ENCODE measurements at regions not wholly inside any gene's neighbourhood (a gene's known extent, or its start where the extent isn't known, plus 50 kb on each side); places are given as distances from the start of the nearest gene placed in this dataset.

- Histone ChIP-seq H3K79me2 (ENCODE audit: insufficient read depth, low read length) (no peaks in the 10 kb centered on the region), H3K79me1 (ENCODE audit: insufficient read depth, low read depth, low read length, poor library complexity, severe bottlenecking) (no peaks in the 10 kb centered on the region), H4K8ac (replicated peaks; ENCODE audit: insufficient read length, low read depth, low read length) (no peak overlapping the region), H2BK120ac (ENCODE audit: low read depth, low read length, poor library complexity, severe bottlenecking) (no peak overlapping the region), H3K23ac (ENCODE audit: insufficient read length, low read depth, low read length) (no peak overlapping the region), H2AFZ (ENCODE audit: low read length) (no peak overlapping the region), H2BK15ac (ENCODE audit: low read depth, low read length) (no peak overlapping the region), H3K4me2 (ENCODE audit: insufficient read depth, insufficient read length, low read length) (no peak overlapping the region), H4K91ac (ENCODE audit: insufficient read length, low read depth, low read length) (no peak overlapping the region), H2BK20ac (ENCODE audit: low read depth, low read length, poor library complexity, severe bottlenecking) (no peak overlapping the region), H3K9me3 (ENCODE audit: control insufficient read depth, low read depth, low read length) (no peaks in the 10 kb centered on the region), H3K18ac (ENCODE audit: insufficient read length, low read depth, low read length) (no peak overlapping the region), H3K14ac (ENCODE audit: insufficient read depth, low read length) (no peak overlapping the region), H3K27ac (ENCODE audit: insufficient read length, low read depth, low read length) (no peak overlapping the region), H3K56ac (ENCODE audit: insufficient read length, low read depth, low read length) (no peak overlapping the region), H3K4ac (ENCODE audit: low read depth, low read length) (no peak overlapping the region), H3T11ph (ENCODE audit: low read length) (no peak overlapping the region), H4K5ac (ENCODE audit: insufficient read length, low read depth, low read length) (no peak overlapping the region), H3K9ac (ENCODE audit: extremely low read depth, insufficient read length, low read length) (no peak overlapping the region), H2AK5ac (ENCODE audit: insufficient read length, low read length) (no peak overlapping the region), H2BK12ac (ENCODE audit: insufficient read length, low read depth, low read length) (no peak overlapping the region), H2BK5ac (ENCODE audit: insufficient read length, low read length) (no peak overlapping the region), H3K4me1 (ENCODE audit: insufficient read depth, low read length) (no peaks in the 10 kb centered on the region; the same call in 1 of the 2 replicates), H3K23me2 (ENCODE audit: insufficient read length, low read depth, low read length, poor library complexity, severe bottlenecking) (no peaks in the 10 kb centered on the region), H3K27me3 (ENCODE audit: insufficient read depth, low read length) (no peaks in the 10 kb centered on the region), H4K20me1 (ENCODE audit: control insufficient read depth, insufficient read depth, insufficient read length) (no peaks in the 10 kb centered on the region)
- Mint-ChIP-seq H3K27ac (no peak overlapping the region), H3K9me3 (peaks cover 3 to 5% of the 10 kb centered on the region in 2 experiments), H3K27me3 (ENCODE audit: low read depth) (no peaks in the 10 kb centered on the region), H3K4me1 (peaks cover 36 to 44% of the 10 kb centered on the region in 2 experiments), H3K4me3 (no peak overlapping the region), H3K36me3 (ENCODE audit: insufficient read depth in 1 of 3, low read depth in 3 of 3) (peaks cover 8 to 12% (median 9%) of the 10 kb centered on the region in 3 experiments)
- no peak for TF ChIP-seq CTCF (conservative IDR thresholded peaks at IDR 0.05)
- WGBS (ENCODE audit: extremely low coverage, insufficient read length, low lambda C conversion rate), result no CpG with 5 or more reads among the region's 2 CpGs
- no peak for DNase-seq
Observed at GRCh38 chr3:110530902-110531301, 540.7 kb upstream of the NECTIN3 start.

Data from H9 (cell line).